Thyroid gland (tissue), 4 donors: ENCODE measurements at regions not wholly inside any gene's neighbourhood (a gene's known extent, or its start where the extent isn't known, plus 50 kb on each side); places are given as distances from the start of the nearest gene placed in this dataset.

Experiments
- DNase-seq, 2 donors: peaks; one replicate each; pipeline ENCODE4 v3.0.0-alpha.2; 2019
- H3K27ac ChIP-seq, 3 donors: fragments of 200-600 bp; sonication (generic); 1 replicate in 2 of 3; 2 replicates in 1 of 3; pipeline ENCODE4 v1.5.1; 2016 to 2019; ENCODE audit warnings: mild to moderate bottlenecking in 1 of 3, moderate library complexity in 1 of 3
- H3K27me3 ChIP-seq: fragments of 200-600 bp; sonication (generic); one replicate; pipeline ENCODE4 v1.5.1; 2019
- H3K36me3 ChIP-seq, 2 donors: fragments of 200-600 bp; sonication (generic); one replicate each; pipeline ENCODE4 v1.5.1; 2016 to 2019
- H3K4me1 ChIP-seq, 2 donors: fragments of 200-600 bp; sonication (generic); one replicate each; pipeline ENCODE4 v1.5.1; 2017 to 2019
- H3K4me3 ChIP-seq, 3 donors: fragments of 200-600 bp; sonication (generic); replicated peaks in 1 of 3; 1 replicate in 2 of 3; 2 replicates in 1 of 3; pipeline ENCODE4 v1.5.1; 2016; ENCODE audit warnings: mild to moderate bottlenecking in 1 of 3
- H3K9me3 ChIP-seq: fragments of 200-600 bp; sonication (generic); one replicate; pipeline ENCODE4 v1.5.1; 2017
- CTCF ChIP-seq, 6 experiments: fragments of 200-600 bp in 3 of 6; fragments of 450-650 bp in 3 of 6; sonication (generic) in 3 of 6; IDR thresholded peaks; one replicate each; pipeline ENCODE4 v1.5.1; 2016 to 2019; ENCODE audit warnings: antibody characterized with exemption in 6 of 6, mild to moderate bottlenecking in 2 of 6, inconsistent platforms in 1 of 6, moderate library complexity in 1 of 6
- POLR2A ChIP-seq, 2 donors: fragments of 450-650 bp; IDR thresholded peaks; one replicate each; pipeline ENCODE4 v1.6.1; 2017; ENCODE audit warnings: antibody characterized with exemption in 2 of 2, mild to moderate bottlenecking in 2 of 2, moderate library complexity in 1 of 2
- WGBS, 2 donors: methylation state at CpG; one replicate each; pipeline ENCODE4 v1.1.5; 2017; 5-methylcytosine and 5-hydroxymethylcytosine counted together
- intact Hi-C: fragments of 100-400 bp; cut with DNase I; formaldehyde crosslinking; loops from one replicate; pipeline ENCODE4 v1.15.1; 2023

GRCh38 chr5:68372161-68372560 lies 156.6 kb downstream of the PIK3R1 start:
- Histone ChIP-seq H3K9me3 (no peaks in the 10 kb centered on the region), H3K4me1 (peaks cover 8 to 16% of the 10 kb centered on the region in 2 donors), H3K36me3 (no peaks in the 10 kb centered on the region), H3K4me3 (no peak overlapping the region), H3K27ac (no peak overlapping the region), H3K27me3 (no peaks in the 10 kb centered on the region)
- intact Hi-C loops = no loop called here
- DNase-seq = no peak
- TF ChIP-seq CTCF (IDR thresholded peaks at IDR 0.05) (no peak), POLR2A (IDR thresholded peaks at IDR 0.05) (no peak)
- WGBS, 2 donors = 92 to 97% methylated on average over 1 of the region's 1 CpG

- intact Hi-C loops = no loop called here
- 96 to 100% methylated on average over 2 of the region's 2 CpGs for WGBS, 2 donors
- TF ChIP-seq CTCF (IDR thresholded peaks at IDR 0.05) = no peak
- no peak for TF ChIP-seq POLR2A (IDR thresholded peaks at IDR 0.05)
- Histone ChIP-seq H3K36me3 (no peaks in the 10 kb centered on the region), H3K9me3 (no peaks in the 10 kb centered on the region), H3K4me3 (no peak overlapping the region), H3K4me1 (peaks cover 8 to 15% of the 10 kb centered on the region in 2 donors), H3K27me3 (no peaks in the 10 kb centered on the region), H3K27ac (no peak overlapping the region)
- no peak for DNase-seq
Observed at GRCh38 chr5:68373050-68373449, 157.5 kb downstream of the PIK3R1 start.

- Histone ChIP-seq H3K4me1 (no peaks in the 10 kb centered on the region), H3K27me3 (no peaks in the 10 kb centered on the region), H3K27ac (no peak overlapping the region), H3K36me3 (no peaks in the 10 kb centered on the region), H3K4me3 (no peak overlapping the region), H3K9me3 (no peaks in the 10 kb centered on the region)
- DNase-seq = no peak
- WGBS, 2 donors = 84 to 90% methylated on average over 1 of the region's 1 CpG
- intact Hi-C loops = no loop called here
- no peak for TF ChIP-seq POLR2A (IDR thresholded peaks at IDR 0.05)
- TF ChIP-seq CTCF (IDR thresholded peaks at IDR 0.05) = no peak
Observed at GRCh38 chr5:68374796-68375518, 159.4 kb downstream of the PIK3R1 start.

GRCh38 chr5:68375540-68375939 lies 160.0 kb downstream of the PIK3R1 start:
- H3K27me3 ChIP-seq = no peaks in the 10 kb centered on the region
- 88 to 90% methylated on average over 3 of the region's 3 CpGs for WGBS, 2 donors
- TF ChIP-seq CTCF (IDR thresholded peaks at IDR 0.05) (no peak), POLR2A (IDR thresholded peaks at IDR 0.05) (no peak)
- H3K9me3 ChIP-seq = no peaks in the 10 kb centered on the region
- no peaks in the 10 kb centered on the region for H3K4me1 ChIP-seq
- no peaks in the 10 kb centered on the region for H3K36me3 ChIP-seq
- no peak for DNase-seq
- H3K27ac ChIP-seq = no peak overlapping the region
- intact Hi-C loops = no loop called here
- no peak overlapping the region for H3K4me3 ChIP-seq

- TF ChIP-seq CTCF (IDR thresholded peaks at IDR 0.05) = no peak
- no peak for TF ChIP-seq POLR2A (IDR thresholded peaks at IDR 0.05)
- H3K36me3 ChIP-seq = no peaks in the 10 kb centered on the region
- H3K9me3 ChIP-seq = no peaks in the 10 kb centered on the region
- H3K4me3 ChIP-seq = no peak overlapping the region
- no peaks in the 10 kb centered on the region for H3K4me1 ChIP-seq
- no peak overlapping the region for H3K27ac ChIP-seq
- intact Hi-C loops = no loop called here
- 52 to 57% methylated on average over 6 of the region's 6 CpGs for WGBS, 2 donors
- H3K27me3 ChIP-seq = no peaks in the 10 kb centered on the region
- DNase-seq = no peak
Observed at GRCh38 chr5:68376935-68377334, 161.4 kb downstream of the PIK3R1 start.
